Neuron (in vitro differentiated cells): ENCODE measurements at regions not wholly inside any gene's neighbourhood (a gene's known extent, or its start where the extent isn't known, plus 50 kb on each side); places are given as distances from the start of the nearest gene placed in this dataset.

Source experiments
- H2AFZ ChIP-seq: one replicate; pipeline ENCODE4 v1.6.1; 2013; ENCODE audit warnings: low read depth, mild to moderate bottlenecking, inconsistent platforms, low read length, moderate library complexity
- H3K27me3 ChIP-seq: one replicate; pipeline ENCODE4 v1.6.1; 2013; ENCODE audit warnings: low read length; ENCODE audit not compliant: insufficient read depth
- H3K36me3 ChIP-seq: one replicate; pipeline ENCODE4 v1.6.1; 2013; ENCODE audit warnings: low read length; ENCODE audit not compliant: insufficient read depth
- H3K4me1 ChIP-seq: one replicate; pipeline ENCODE4 v1.6.1; 2013; ENCODE audit warnings: low read length; ENCODE audit not compliant: insufficient read depth
- H3K4me3 ChIP-seq: 2 replicates; pipeline ENCODE4 v1.5.1; 2013; ENCODE audit warnings: mild to moderate bottlenecking, low read length, moderate library complexity
- H3K9me3 ChIP-seq: one replicate; pipeline ENCODE4 v1.6.1; 2013; ENCODE audit warnings: low read length

- peaks cover 9% of the 10 kb centered on the region for H3K4me1 ChIP-seq
- no peak overlapping the region for H2AFZ ChIP-seq
- no peaks in the 10 kb centered on the region for H3K36me3 ChIP-seq
- no peaks in the 10 kb centered on the region for H3K27me3 ChIP-seq
- no peak overlapping the region for H3K4me3 ChIP-seq
- H3K9me3 ChIP-seq, result peaks cover 9% of the 10 kb centered on the region
Observed at GRCh38 chr2:236659758-236660150, 90.1 kb downstream of the ACKR3 start.

GRCh38 chr2:236661061-236661761 is 91.6 kb downstream of the ACKR3 start:
- Histone ChIP-seq H3K4me3 (no peak overlapping the region), H3K27me3 (no peaks in the 10 kb centered on the region), H2AFZ (no peak overlapping the region), H3K36me3 (no peaks in the 10 kb centered on the region), H3K9me3 (peaks cover 9% of the 10 kb centered on the region), H3K4me1 (peaks cover 9% of the 10 kb centered on the region)

DNA sequence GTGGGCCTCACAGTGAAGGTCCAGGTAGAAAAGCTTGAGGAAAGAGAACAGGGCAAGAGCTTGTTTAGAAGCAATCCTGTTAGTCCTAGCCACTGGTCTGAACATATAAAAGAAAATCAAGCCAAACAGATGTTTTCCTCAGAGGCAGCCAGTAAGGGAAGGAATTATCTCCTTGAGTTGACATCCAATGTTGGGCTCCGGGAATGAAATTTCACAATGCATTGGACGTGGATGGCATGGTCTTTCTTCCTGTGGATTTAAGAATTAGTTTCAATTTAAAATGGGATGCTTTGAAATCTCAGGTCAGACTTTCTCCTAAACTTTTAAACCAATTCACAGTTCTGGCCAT is 92.1 kb downstream of the ACKR3 start:
- H3K9me3 ChIP-seq, result peaks cover 9% of the 10 kb centered on the region
- peaks cover 9% of the 10 kb centered on the region for H3K4me1 ChIP-seq
- H3K4me3 ChIP-seq, result no peak overlapping the region
- no peaks in the 10 kb centered on the region for H3K36me3 ChIP-seq
- H2AFZ ChIP-seq, result no peak overlapping the region
- no peaks in the 10 kb centered on the region for H3K27me3 ChIP-seq

GRCh38 chr2:236662231-236663185 is 92.9 kb downstream of the ACKR3 start:
- Histone ChIP-seq H3K9me3 (peaks cover 9% of the 10 kb centered on the region), H2AFZ (no peak overlapping the region), H3K4me3 (no peak overlapping the region), H3K4me1 (peaks cover 9% of the 10 kb centered on the region), H3K36me3 (no peaks in the 10 kb centered on the region), H3K27me3 (no peaks in the 10 kb centered on the region)

- Histone ChIP-seq H2AFZ (no peak overlapping the region), H3K4me3 (no peak overlapping the region), H3K9me3 (peaks cover 9% of the 10 kb centered on the region), H3K27me3 (no peaks in the 10 kb centered on the region), H3K4me1 (peaks cover 9% of the 10 kb centered on the region), H3K36me3 (no peaks in the 10 kb centered on the region)
Observed at GRCh38 chr2:236663287-236664101, 93.9 kb downstream of the ACKR3 start.

DNA sequence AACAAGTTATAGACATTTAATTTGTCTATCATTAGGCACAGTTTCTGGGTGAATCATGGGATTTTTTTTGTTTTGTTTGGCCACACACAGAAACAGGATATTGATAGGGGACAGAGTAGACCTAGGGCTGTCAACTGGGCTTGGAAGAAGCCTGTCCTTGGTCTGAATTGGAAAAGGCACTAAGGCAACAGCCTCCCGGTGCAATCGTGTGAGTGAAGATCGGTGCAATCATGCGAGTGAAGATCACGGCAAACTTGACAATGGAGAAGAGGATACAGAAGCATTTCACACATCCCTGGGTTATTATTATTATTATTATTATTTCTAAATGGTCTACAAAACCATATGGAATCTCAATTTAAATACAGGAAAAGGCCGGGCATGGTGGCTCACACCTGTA is 94.5 kb downstream of the ACKR3 start:
- Histone ChIP-seq H3K36me3 (no peaks in the 10 kb centered on the region), H3K27me3 (no peaks in the 10 kb centered on the region), H3K4me1 (peaks cover 9% of the 10 kb centered on the region), H2AFZ (no peak overlapping the region), H3K4me3 (no peak overlapping the region), H3K9me3 (peaks cover 11% of the 10 kb centered on the region)

DNA sequence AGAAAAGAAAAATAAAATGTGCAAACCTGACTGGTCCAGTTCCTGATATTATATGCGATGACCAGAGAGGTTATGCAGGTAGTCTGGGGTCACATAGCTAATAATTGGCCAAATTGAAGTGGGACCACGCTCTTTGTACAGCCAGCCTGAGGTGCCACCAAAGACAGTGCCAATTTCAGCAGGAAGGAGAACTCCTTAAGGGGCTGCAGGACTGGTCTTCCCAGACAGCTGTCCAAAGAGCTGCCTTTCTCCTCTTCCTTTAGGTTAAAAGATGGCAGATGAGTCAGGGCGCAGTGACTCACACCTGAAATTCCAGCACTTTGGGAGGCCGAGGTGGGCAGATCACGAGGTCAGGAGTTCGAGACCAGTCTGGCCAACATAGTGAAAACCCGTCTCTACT is 95.5 kb downstream of the ACKR3 start:
- peaks cover 9% of the 10 kb centered on the region for H3K4me1 ChIP-seq

GRCh38 chr2:236665572-236666118 is 96.0 kb downstream of the ACKR3 start:
- Histone ChIP-seq H3K27me3 (no peaks in the 10 kb centered on the region), H3K9me3 (peaks cover 14% of the 10 kb centered on the region), H3K4me1 (peaks cover 9% of the 10 kb centered on the region), H2AFZ (no peak overlapping the region), H3K36me3 (no peaks in the 10 kb centered on the region), H3K4me3 (no peak overlapping the region)

More for the DNA sequence above, 95.5 kb downstream of the ACKR3 start:
- Histone ChIP-seq H3K4me3 (no peak overlapping the region), H3K27me3 (no peaks in the 10 kb centered on the region), H3K36me3 (no peaks in the 10 kb centered on the region), H2AFZ (no peak overlapping the region), H3K9me3 (peaks cover 14% of the 10 kb centered on the region)

GRCh38 chr2:236666646-236667204 is 97.1 kb downstream of the ACKR3 start:
- peaks cover 14% of the 10 kb centered on the region for H3K9me3 ChIP-seq
- no peak overlapping the region for H3K4me3 ChIP-seq
- no peaks in the 10 kb centered on the region for H3K27me3 ChIP-seq
- H2AFZ ChIP-seq, result no peak overlapping the region
- peaks cover 7% of the 10 kb centered on the region for H3K4me1 ChIP-seq
- H3K36me3 ChIP-seq, result no peaks in the 10 kb centered on the region

DNA sequence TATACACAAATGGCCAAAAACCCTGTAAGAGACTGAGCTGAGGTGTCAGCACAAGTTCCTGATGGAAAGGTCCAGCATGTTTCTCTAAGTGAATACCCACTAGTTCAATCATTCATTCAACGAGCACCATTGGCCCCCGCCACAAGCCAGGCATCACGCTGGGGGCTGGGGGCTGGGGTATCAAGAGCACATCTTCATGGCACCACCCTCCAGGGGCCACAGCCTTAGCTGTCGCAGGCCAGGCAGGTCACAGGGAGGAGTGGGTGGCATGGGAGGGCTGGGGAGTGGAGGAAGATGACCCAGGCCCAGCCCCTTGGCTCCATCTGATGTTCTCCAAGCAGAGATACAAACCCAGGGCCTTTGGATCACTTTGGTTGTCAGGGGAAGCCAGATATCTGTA is 97.9 kb downstream of the ACKR3 start:
- H3K9me3 ChIP-seq, result peaks cover 14% of the 10 kb centered on the region
- peaks cover 14% of the 10 kb centered on the region for H3K4me1 ChIP-seq
- H3K27me3 ChIP-seq, result no peaks in the 10 kb centered on the region

GRCh38 chr2:236668531-236668969 is 98.9 kb downstream of the ACKR3 start:
- Histone ChIP-seq H2AFZ (no peak overlapping the region), H3K27me3 (no peaks in the 10 kb centered on the region), H3K4me1 (peaks cover 16% of the 10 kb centered on the region), H3K36me3 (no peaks in the 10 kb centered on the region), H3K9me3 (peaks cover 14% of the 10 kb centered on the region), H3K4me3 (no peak overlapping the region)

More for the DNA sequence above, 97.9 kb downstream of the ACKR3 start:
- no peaks in the 10 kb centered on the region for H3K36me3 ChIP-seq
- no peak overlapping the region for H3K4me3 ChIP-seq
- H2AFZ ChIP-seq, result no peak overlapping the region

- Histone ChIP-seq H3K4me3 (no peak overlapping the region), H3K36me3 (no peaks in the 10 kb centered on the region), H3K27me3 (no peaks in the 10 kb centered on the region), H2AFZ (no peak overlapping the region), H3K9me3 (peaks cover 18% of the 10 kb centered on the region), H3K4me1 (peaks cover 19% of the 10 kb centered on the region)
Observed at GRCh38 chr2:236670235-236670620, 100.6 kb downstream of the ACKR3 start.
